H9 (cell line): ENCODE measurements at regions not wholly inside any gene's neighbourhood (a gene's known extent, or its start where the extent isn't known, plus 50 kb on each side); places are given as distances from the start of the nearest gene placed in this dataset.

Experiments
- DNase-seq: peaks from one replicate; pipeline ENCODE4 v3.0.0-alpha.2; 2017
- H2AFZ ChIP-seq: one replicate; pipeline ENCODE4 v1.6.1; 2013; ENCODE audit warnings: mild to moderate bottlenecking, low read length, control low read depth, moderate library complexity
- H2AK5ac ChIP-seq: 2 replicates; pipeline ENCODE4 v1.6.1; 2013; ENCODE audit warnings: low read length, control low read depth, mixed read lengths; ENCODE audit not compliant: insufficient read length
- H2BK120ac ChIP-seq: one replicate; pipeline ENCODE4 v1.6.1; 2013; ENCODE audit warnings: low read depth, mild to moderate bottlenecking, low read length, control low read depth, inconsistent platforms; ENCODE audit not compliant: poor library complexity, severe bottlenecking
- H2BK12ac ChIP-seq: 2 replicates; pipeline ENCODE4 v1.6.1; 2013; ENCODE audit warnings: low read length, control low read depth, mixed read lengths, low read depth; ENCODE audit not compliant: insufficient read length
- H2BK15ac ChIP-seq: 2 replicates; pipeline ENCODE4 v1.6.1; 2013; ENCODE audit warnings: low read depth, low read length, control low read depth
- H2BK20ac ChIP-seq: one replicate; pipeline ENCODE4 v1.6.1; 2013; ENCODE audit warnings: low read depth, mild to moderate bottlenecking, low read length, control low read depth, inconsistent platforms; ENCODE audit not compliant: poor library complexity, severe bottlenecking
- H2BK5ac ChIP-seq: 2 replicates; pipeline ENCODE4 v1.6.1; 2013; ENCODE audit warnings: low read length, control low read depth, mixed read lengths; ENCODE audit not compliant: insufficient read length
- H3K14ac ChIP-seq: 2 replicates; pipeline ENCODE4 v1.6.1; 2013; ENCODE audit warnings: low read length, control low read depth; ENCODE audit not compliant: insufficient read depth
- H3K18ac ChIP-seq: 2 replicates; pipeline ENCODE4 v1.6.1; 2013; ENCODE audit warnings: low read depth, mild to moderate bottlenecking, mixed read lengths, low read length, control low read depth; ENCODE audit not compliant: insufficient read length
- H3K23ac ChIP-seq: 2 replicates; pipeline ENCODE4 v1.6.1; 2013; ENCODE audit warnings: low read length, control low read depth, mixed read lengths, low read depth; ENCODE audit not compliant: insufficient read length
- H3K23me2 ChIP-seq: 2 replicates; pipeline ENCODE4 v1.6.1; 2013; ENCODE audit warnings: low read depth, mild to moderate bottlenecking, mixed read lengths, low read length, control low read depth; ENCODE audit not compliant: insufficient read length, poor library complexity, severe bottlenecking
- H3K27ac ChIP-seq: 2 replicates; pipeline ENCODE4 v1.5.1; 2013; ENCODE audit warnings: low read length, control low read depth, mixed read lengths, low read depth; ENCODE audit not compliant: insufficient read length
- H3K27me3 ChIP-seq: 2 replicates; pipeline ENCODE4 v1.6.1; 2013; ENCODE audit warnings: low read length, control low read depth, inconsistent platforms; ENCODE audit not compliant: insufficient read depth
- H3K4ac ChIP-seq: 2 replicates; pipeline ENCODE4 v1.6.1; 2013; ENCODE audit warnings: low read depth, mild to moderate bottlenecking, control low read depth, inconsistent platforms, low read length, moderate library complexity
- H3K4me1 ChIP-seq: 2 replicates; pipeline ENCODE4 v1.6.1; 2013; ENCODE audit warnings: low read length, control low read depth, inconsistent platforms; ENCODE audit not compliant: insufficient read depth
- H3K4me2 ChIP-seq: 2 replicates; pipeline ENCODE4 v1.6.1; 2013; ENCODE audit warnings: low read length, control low read depth, mixed read lengths; ENCODE audit not compliant: insufficient read length, insufficient read depth
- H3K56ac ChIP-seq: 2 replicates; pipeline ENCODE4 v1.6.1; 2013; ENCODE audit warnings: low read depth, mild to moderate bottlenecking, mixed read lengths, low read length, control low read depth; ENCODE audit not compliant: insufficient read length
- H3K79me1 ChIP-seq: 2 replicates; pipeline ENCODE4 v1.6.1; 2013; ENCODE audit warnings: low read depth, mild to moderate bottlenecking, moderate library complexity, low read length, control low read depth, inconsistent platforms; ENCODE audit not compliant: insufficient read depth, poor library complexity, severe bottlenecking
- H3K79me2 ChIP-seq: 2 replicates; pipeline ENCODE4 v1.6.1; 2013; ENCODE audit warnings: low read length, control low read depth, inconsistent platforms; ENCODE audit not compliant: insufficient read depth
- H3K9ac ChIP-seq: 2 replicates; pipeline ENCODE4 v1.6.1; 2013; ENCODE audit warnings: low read length, control low read depth, mixed read lengths; ENCODE audit not compliant: insufficient read length; ENCODE audit errors: extremely low read depth
- H3K9me3 ChIP-seq: one replicate; pipeline ENCODE4 v1.6.1; 2013; ENCODE audit warnings: low read depth, low read length, inconsistent platforms; ENCODE audit not compliant: control insufficient read depth
- H3T11ph ChIP-seq: one replicate; pipeline ENCODE4 v1.6.1; 2013; ENCODE audit warnings: mild to moderate bottlenecking, low read length, control low read depth, inconsistent platforms
- H4K20me1 ChIP-seq: one replicate; pipeline ENCODE4 v1.6.1; 2013; ENCODE audit not compliant: control insufficient read depth, insufficient read length, insufficient read depth
- H4K5ac ChIP-seq: 2 replicates; pipeline ENCODE4 v1.6.1; 2013; ENCODE audit warnings: low read depth, mild to moderate bottlenecking, mixed read lengths, low read length, control low read depth; ENCODE audit not compliant: insufficient read length
- H4K8ac ChIP-seq: replicated peaks from 2 replicates; pipeline ENCODE4 v1.6.1; 2013; ENCODE audit warnings: low read length, control low read depth, mixed read lengths, low read depth; ENCODE audit not compliant: insufficient read length
- H4K91ac ChIP-seq: 2 replicates; pipeline ENCODE4 v1.6.1; 2013; ENCODE audit warnings: low read depth, mild to moderate bottlenecking, moderate library complexity, mixed read lengths, low read length, control low read depth; ENCODE audit not compliant: insufficient read length
- H3K27ac Mint-ChIP-seq, 3 experiments: 2 replicates in 2 of 3; 3 replicates in 1 of 3; pipeline ENCODE4 v1.8.0; 2020 to 2021; ENCODE audit warnings: mixed read lengths in 3 of 3, mild to moderate bottlenecking in 1 of 3, moderate library complexity in 1 of 3
- H3K27me3 Mint-ChIP-seq: 2 replicates; pipeline ENCODE4 v1.8.0; 2021; ENCODE audit warnings: low read depth, mild to moderate bottlenecking, moderate library complexity, mixed read lengths
- H3K36me3 Mint-ChIP-seq, 3 experiments: 2 replicates in 2 of 3; 3 replicates in 1 of 3; pipeline ENCODE4 v1.8.0; 2020 to 2021; ENCODE audit warnings: low read depth in 3 of 3, mixed read lengths in 3 of 3; ENCODE audit not compliant: insufficient read depth in 1 of 3
- H3K4me1 Mint-ChIP-seq, 2 experiments: 2 replicates each; pipeline ENCODE4 v1.8.0; 2020; ENCODE audit warnings: mixed read lengths in 2 of 2
- H3K4me3 Mint-ChIP-seq, 2 experiments: 2 replicates in 1 of 2; 3 replicates in 1 of 2; pipeline ENCODE4 v1.8.0; 2020 to 2021; ENCODE audit warnings: mild to moderate bottlenecking in 2 of 2, mixed read lengths in 2 of 2, moderate library complexity in 1 of 2
- H3K9me3 Mint-ChIP-seq, 2 experiments: 2 replicates in 1 of 2; 3 replicates in 1 of 2; pipeline ENCODE4 v1.8.0; 2020; ENCODE audit warnings: mild to moderate bottlenecking in 2 of 2, mixed read lengths in 2 of 2, moderate library complexity in 1 of 2
- whole genome bisulfite sequencing: extraction: QIAGEN DNeasy Blood & Tissue Kit; methylation state at CpG from one replicate; pipeline ENCODE4 v1.1.7; 2013; ENCODE audit warnings: missing lambda C conversion rate, low lambda C conversion rate, mixed read lengths; ENCODE audit not compliant: insufficient read length; ENCODE audit errors: extremely low coverage; 5-methylcytosine and 5-hydroxymethylcytosine counted together
- TF ChIP-seq, protein P1 (sequence below): fragments of 200-600 bp; sonication (generic); conservative IDR thresholded peaks from 3 replicates; pipeline ENCODE4 v1.8.0; 2021; ENCODE audit warnings: antibody characterized with exemption, mild to moderate bottlenecking

DNA sequence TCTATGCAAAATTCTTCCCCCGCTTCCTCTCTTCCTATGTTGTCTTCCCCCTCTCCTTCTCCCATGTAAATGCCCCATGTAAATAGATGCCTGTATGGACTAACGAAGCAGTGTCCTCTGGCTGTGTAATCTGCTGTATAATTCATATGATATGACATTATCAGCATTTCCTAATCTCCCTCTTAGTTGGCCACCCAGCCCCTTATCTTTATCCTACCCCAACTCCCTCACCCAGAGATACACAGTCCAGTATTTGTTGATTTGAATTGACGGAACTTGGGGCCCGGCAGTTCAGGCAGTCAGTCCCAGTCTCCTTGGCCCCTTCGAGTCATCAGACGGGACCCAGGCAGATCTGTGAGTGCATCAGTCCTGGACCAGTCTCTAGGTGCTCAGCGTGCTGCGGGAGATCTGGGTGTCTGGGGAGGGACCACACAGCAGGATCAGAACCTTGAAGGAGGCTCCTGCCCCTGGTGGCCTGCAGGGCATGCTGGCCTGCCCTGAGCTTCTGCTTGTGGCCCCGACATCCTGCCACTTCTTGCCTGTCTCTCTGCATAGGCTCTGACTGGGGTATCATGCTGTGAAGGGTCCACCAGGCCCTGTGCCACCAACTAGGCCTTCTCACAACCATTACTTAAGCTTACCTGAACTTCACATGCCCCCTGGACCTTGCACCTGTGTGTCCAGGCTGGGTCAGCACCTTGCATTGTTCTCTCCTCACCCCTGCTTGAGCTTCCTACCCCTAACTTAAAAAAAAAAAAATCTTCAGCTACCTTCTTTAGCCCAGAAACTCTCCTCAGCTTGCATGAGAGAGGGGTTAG, 88.1 kb upstream of the ATL2 start:
- peaks cover 3% of the 10 kb centered on the region in 2 experiments for H3K4me1 Mint-ChIP-seq
- peaks cover 1% of the 10 kb centered on the region; the same call in 1 of the 2 replicates for H3K27me3 Mint-ChIP-seq
- Histone ChIP-seq H3K79me1 (no peaks in the 10 kb centered on the region), H4K91ac (no peak overlapping the region), H4K5ac (no peak overlapping the region), H3K27ac (no peak overlapping the region), H2BK5ac (no peak overlapping the region), H2AK5ac (no peak overlapping the region), H2BK120ac (no peak overlapping the region), H3K56ac (no peak overlapping the region), H2BK12ac (no peak overlapping the region), H4K8ac (no peak overlapping the region), H3K9ac (no peak overlapping the region), H3K79me2 (no peaks in the 10 kb centered on the region), H3T11ph (no peak overlapping the region), H3K23ac (no peak overlapping the region), H2AFZ (no peak overlapping the region), H3K4me1 (no peaks in the 10 kb centered on the region), H3K14ac (no peak overlapping the region), H3K23me2 (no peaks in the 10 kb centered on the region), H3K4me2 (no peak overlapping the region), H3K9me3 (no peaks in the 10 kb centered on the region), H3K4ac (no peak overlapping the region), H2BK20ac (no peak overlapping the region), H3K27me3 (no peaks in the 10 kb centered on the region), H4K20me1 (no peaks in the 10 kb centered on the region), H2BK15ac (no peak overlapping the region), H3K18ac (no peak overlapping the region)
- H3K4me3 Mint-ChIP-seq: no peak overlapping the region
- no CpG with 5 or more reads among the region's 9 CpGs for WGBS
- peak; percentile 38 for DNase-seq
- H3K36me3 Mint-ChIP-seq: no peaks in the 10 kb centered on the region
- H3K9me3 Mint-ChIP-seq: no peaks in the 10 kb centered on the region
- TF ChIP-seq, protein P1, sequence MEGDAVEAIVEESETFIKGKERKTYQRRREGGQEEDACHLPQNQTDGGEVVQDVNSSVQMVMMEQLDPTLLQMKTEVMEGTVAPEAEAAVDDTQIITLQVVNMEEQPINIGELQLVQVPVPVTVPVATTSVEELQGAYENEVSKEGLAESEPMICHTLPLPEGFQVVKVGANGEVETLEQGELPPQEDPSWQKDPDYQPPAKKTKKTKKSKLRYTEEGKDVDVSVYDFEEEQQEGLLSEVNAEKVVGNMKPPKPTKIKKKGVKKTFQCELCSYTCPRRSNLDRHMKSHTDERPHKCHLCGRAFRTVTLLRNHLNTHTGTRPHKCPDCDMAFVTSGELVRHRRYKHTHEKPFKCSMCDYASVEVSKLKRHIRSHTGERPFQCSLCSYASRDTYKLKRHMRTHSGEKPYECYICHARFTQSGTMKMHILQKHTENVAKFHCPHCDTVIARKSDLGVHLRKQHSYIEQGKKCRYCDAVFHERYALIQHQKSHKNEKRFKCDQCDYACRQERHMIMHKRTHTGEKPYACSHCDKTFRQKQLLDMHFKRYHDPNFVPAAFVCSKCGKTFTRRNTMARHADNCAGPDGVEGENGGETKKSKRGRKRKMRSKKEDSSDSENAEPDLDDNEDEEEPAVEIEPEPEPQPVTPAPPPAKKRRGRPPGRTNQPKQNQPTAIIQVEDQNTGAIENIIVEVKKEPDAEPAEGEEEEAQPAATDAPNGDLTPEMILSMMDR: no peak
- H3K27ac Mint-ChIP-seq: peak overlapping the region in 1 of 3 experiments; percentile 92; a peak in 1 of 7 replicates
